Left lung (tissue), 4 donors: ENCODE measurements at regions not wholly inside any gene's neighbourhood (a gene's known extent, or its start where the extent isn't known, plus 50 kb on each side); places are given as distances from the start of the nearest gene placed in this dataset.

Experiments
- ATAC-seq: fragments of 200-7000 bp; cut with Tn5 transposase; one replicate; pipeline ENCODE4 v1.9.1; 2020; ENCODE audit warnings: moderate library complexity
- DNase-seq, 4 donors: peaks; one replicate each; pipeline ENCODE4 v3.0.0-alpha.2; 2013 to 2020
- H3K27ac ChIP-seq, 2 donors: fragments of 200-600 bp; sonication (generic) in 1 of 2; one replicate each; pipeline versions ENCODE4 v1.5.0 to v1.8.0; 2020 to 2021
- H3K27me3 ChIP-seq, 2 donors: fragments of 200-600 bp; sonication (generic) in 1 of 2; one replicate each; pipeline versions ENCODE4 v1.5.0 to v1.8.0; 2020 to 2021
- H3K36me3 ChIP-seq, 2 donors: fragments of 200-600 bp; sonication (generic) in 1 of 2; one replicate each; pipeline versions ENCODE4 v1.5.0 to v1.8.0; 2020 to 2021
- H3K4me1 ChIP-seq, 2 donors: fragments of 200-600 bp; one replicate each; pipeline ENCODE4 v1.8.0; 2021
- H3K4me3 ChIP-seq, 2 donors: fragments of 200-600 bp; sonication (generic) in 1 of 2; one replicate each; pipeline versions ENCODE4 v1.5.0 to v1.8.0; 2020 to 2021; ENCODE audit warnings: mild to moderate bottlenecking in 1 of 2
- H3K9me3 ChIP-seq, 2 donors: fragments of 200-600 bp; sonication (generic) in 1 of 2; one replicate each; pipeline versions ENCODE4 v1.5.0 to v1.8.0; 2020 to 2021
- CTCF ChIP-seq, 2 donors: fragments of 200-600 bp; sonication (generic) in 1 of 2; IDR thresholded peaks; one replicate each; pipeline versions ENCODE4 v1.5.0 to v1.8.0; 2021; ENCODE audit warnings: antibody characterized with exemption in 2 of 2
- intact Hi-C, 2 donors: fragments of 100-400 bp; cut with DNase I; formaldehyde crosslinking; loops; one replicate each; pipeline versions ENCODE4 v1.11.2 to v1.14.2; 2022
- donor health status: DM: no; HTN: yes; CAD: no.
- donor health status: DM: no; HTN: no; CAD: no.

- Histone ChIP-seq H3K27me3 (no peaks in the 10 kb centered on the region), H3K4me3 (no peak overlapping the region), H3K9me3 (no peaks in the 10 kb centered on the region), H3K4me1 (no peaks in the 10 kb centered on the region), H3K27ac (no peak overlapping the region), H3K36me3 (no peaks in the 10 kb centered on the region)
- no peak for TF ChIP-seq CTCF (IDR thresholded peaks at IDR 0.05)
- intact Hi-C loops: no loop called here
- ATAC-seq: no peak
- DNase-seq: no peak
Observed at GRCh38 chr10:64515970-64516699, 994.9 kb downstream of the REEP3 start.

GRCh38 chr10:64518456-64518855, 997.3 kb downstream of the REEP3 start:
- DNase-seq: no peak
- ATAC-seq: no peak
- intact Hi-C loops: no loop called here
- Histone ChIP-seq H3K4me1 (no peaks in the 10 kb centered on the region), H3K36me3 (no peaks in the 10 kb centered on the region), H3K9me3 (no peaks in the 10 kb centered on the region), H3K27me3 (no peaks in the 10 kb centered on the region), H3K27ac (no peak overlapping the region), H3K4me3 (no peak overlapping the region)
- TF ChIP-seq CTCF (IDR thresholded peaks at IDR 0.05): no peak

- Histone ChIP-seq H3K4me3 (no peak overlapping the region), H3K36me3 (no peaks in the 10 kb centered on the region), H3K27ac (no peak overlapping the region), H3K9me3 (no peaks in the 10 kb centered on the region), H3K27me3 (no peaks in the 10 kb centered on the region), H3K4me1 (no peaks in the 10 kb centered on the region)
- TF ChIP-seq CTCF (IDR thresholded peaks at IDR 0.05): no peak
- DNase-seq (no peak), ATAC-seq (no peak)
- intact Hi-C loops: no loop called here
Observed at GRCh38 chr10:64519427-64519826, 998.2 kb downstream of the REEP3 start.

- Histone ChIP-seq H3K27me3 (no peaks in the 10 kb centered on the region), H3K4me3 (no peak overlapping the region), H3K36me3 (no peaks in the 10 kb centered on the region), H3K4me1 (no peaks in the 10 kb centered on the region), H3K27ac (no peak overlapping the region), H3K9me3 (no peaks in the 10 kb centered on the region)
- no peak for ATAC-seq
- intact Hi-C loops: no loop called here
- DNase-seq: no peak
- no peak for TF ChIP-seq CTCF (IDR thresholded peaks at IDR 0.05)
Observed at GRCh38 chr10:64519831-64520230, 998.6 kb downstream of the REEP3 start.

- DNase-seq: no peak
- H3K36me3 ChIP-seq: no peaks in the 10 kb centered on the region
- H3K27me3 ChIP-seq: no peaks in the 10 kb centered on the region
- H3K4me1 ChIP-seq: no peaks in the 10 kb centered on the region
- intact Hi-C loops: no loop called here
- ATAC-seq: no peak
- TF ChIP-seq CTCF (IDR thresholded peaks at IDR 0.05): no peak
- H3K4me3 ChIP-seq: no peak overlapping the region
- no peak overlapping the region for H3K27ac ChIP-seq
- H3K9me3 ChIP-seq: no peaks in the 10 kb centered on the region
Observed at GRCh38 chr10:64523065-64523759, 1002.0 kb downstream of the REEP3 start.
